CD4-positive, alpha-beta T cell treated with Interleukin-17A for 4 hours (primary cell): ENCODE measurements at regions not wholly inside any gene's neighbourhood (a gene's known extent, or its start where the extent isn't known, plus 50 kb on each side); places are given as distances from the start of the nearest gene placed in this dataset.
"Not testable (repeated sequence)": the region's sequence is repeated elsewhere in the genome, so short reads cannot be mapped to it uniquely, and the experiment has no call there.

ENCODE experiments used
- DNase-seq: peaks from one replicate; pipeline ENCODE4 v3.0.0-alpha.2; 2020; ENCODE audit warnings: mixed read lengths

DNA sequence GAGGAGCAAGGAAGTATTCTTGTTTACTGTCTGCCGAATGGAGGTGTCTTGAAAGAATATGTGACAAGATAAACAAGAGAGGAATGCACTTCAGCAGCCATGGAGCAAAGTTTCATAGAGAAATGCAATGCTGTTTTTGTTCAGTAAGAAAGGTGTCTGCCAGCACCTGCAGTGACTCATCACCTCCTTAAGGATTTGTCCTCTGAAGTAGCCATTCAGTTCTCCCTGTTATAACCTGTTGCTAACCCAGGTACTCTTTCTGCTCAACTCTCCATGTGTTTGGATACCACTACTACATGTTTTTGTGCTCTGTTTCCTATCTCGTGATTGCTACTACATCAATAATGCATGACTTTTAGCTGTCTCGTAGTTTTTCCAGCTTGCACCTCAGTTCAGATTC, 328.9 kb downstream of the CHL1 start:
- no peak for DNase-seq

GRCh38 chr3:535566-536416, 339.2 kb downstream of the CHL1 start:
- no peak for DNase-seq

GRCh38 chr3:536417-536813, 339.9 kb downstream of the CHL1 start:
- DNase-seq, result no peak

- DNase-seq, result no peak
Measured at GRCh38 chr3:541062-541801, 344.7 kb downstream of the CHL1 start.

DNA sequence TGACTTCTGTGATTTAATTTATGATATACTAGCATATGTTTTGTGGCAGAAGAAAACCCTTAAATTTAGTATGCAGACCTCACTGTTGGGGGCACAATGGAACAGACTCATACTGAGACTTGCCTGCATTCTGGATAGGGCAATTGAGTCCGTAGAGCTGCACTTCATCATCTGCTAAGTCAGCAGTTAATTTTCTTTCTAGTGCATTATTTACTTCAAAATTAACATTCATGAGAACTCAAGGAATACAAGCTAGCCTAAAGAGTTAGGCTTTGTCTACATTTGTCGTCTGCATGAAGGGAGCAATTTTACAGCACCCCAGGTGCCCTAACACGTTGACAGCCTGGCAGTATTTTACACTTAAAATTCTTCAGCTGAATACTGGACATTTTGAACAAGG, 345.5 kb downstream of the CHL1 start:
- DNase-seq, result no peak

GRCh38 chr3:549636-550035, 353.1 kb downstream of the CHL1 start:
- DNase-seq, result no peak

- DNase-seq, result no peak
Measured at GRCh38 chr3:550471-550870, 353.9 kb downstream of the CHL1 start.

DNA sequence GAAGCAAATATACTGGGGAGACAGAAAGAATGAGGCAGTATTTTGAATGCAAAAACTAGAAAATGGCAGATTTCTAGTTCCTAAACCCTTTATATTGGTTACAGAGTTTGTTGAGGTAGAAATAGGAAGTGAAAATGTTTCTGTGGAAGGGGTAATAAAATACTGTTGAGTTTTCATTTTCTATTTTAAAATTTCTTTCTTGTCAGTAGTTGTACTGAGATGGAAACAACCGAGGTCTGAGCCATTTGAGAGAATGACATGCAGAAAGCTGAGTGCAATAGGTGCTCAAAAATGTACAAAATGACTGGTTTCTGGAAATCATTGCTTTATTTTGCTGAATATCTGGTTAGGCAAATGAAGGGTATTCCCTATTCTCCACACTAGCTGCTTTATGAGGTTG, 361.4 kb downstream of the CHL1 start:
- DNase-seq, result no peak

DNA sequence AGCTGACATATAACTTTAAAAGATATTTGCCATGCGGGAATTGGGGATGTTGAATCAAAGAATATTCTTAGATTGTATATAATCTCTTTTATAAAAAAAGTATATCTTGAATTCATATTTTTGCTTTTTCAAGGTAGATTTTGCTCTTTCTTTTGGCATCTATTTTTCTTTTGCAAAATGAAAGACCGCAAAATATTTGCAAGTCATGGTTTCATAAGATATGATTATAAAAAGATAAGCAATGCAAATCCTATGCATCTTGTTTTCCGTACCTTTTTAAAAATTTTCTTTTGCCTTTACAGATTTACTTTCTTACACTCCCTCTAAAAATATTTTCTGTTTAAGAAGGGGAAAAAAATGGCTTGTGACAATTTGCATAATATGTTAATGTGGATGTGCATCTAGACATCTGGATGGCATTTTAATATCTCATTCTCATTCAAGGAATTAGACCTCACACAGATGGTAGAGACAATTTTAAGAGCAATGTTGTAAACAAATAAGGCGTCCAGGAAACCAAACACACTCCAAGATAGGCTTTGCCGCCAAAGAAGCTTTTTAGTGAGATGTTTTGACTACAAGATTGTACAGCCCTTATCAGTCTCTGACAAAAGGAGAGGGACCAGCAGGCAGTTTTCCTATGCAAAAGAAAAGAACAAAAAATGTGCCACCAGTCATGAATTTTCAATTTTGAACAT, 371.1 kb downstream of the CHL1 start:
- DNase-seq, result no peak

GRCh38 chr3:579529-579928, 383.0 kb downstream of the CHL1 start:
- not testable (repeated sequence) for DNase-seq

GRCh38 chr3:589066-589465, 392.5 kb downstream of the CHL1 start:
- DNase-seq, result not testable (repeated sequence)

DNA sequence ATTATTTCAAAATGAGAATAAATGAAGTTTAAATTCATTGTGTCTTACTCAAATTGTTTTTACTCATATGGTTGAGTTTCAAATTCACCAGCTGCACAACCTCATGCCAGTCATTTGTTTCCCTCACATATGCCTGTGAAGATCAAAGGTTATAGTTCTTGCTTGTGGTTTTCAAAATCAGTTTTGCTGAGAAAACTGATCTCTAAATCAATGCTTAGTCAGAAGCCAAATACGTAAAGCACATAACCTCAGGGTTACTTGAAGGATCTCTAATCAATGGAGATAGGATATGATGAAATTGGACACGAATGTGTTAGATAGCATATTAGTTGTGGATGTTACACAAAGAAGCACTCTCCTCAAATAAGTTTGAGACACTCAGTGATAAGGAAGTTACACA, 400.7 kb downstream of the CHL1 start:
- DNase-seq, result not testable (repeated sequence)

- not testable (repeated sequence) for DNase-seq
Measured at GRCh38 chr3:597746-598145, 401.2 kb downstream of the CHL1 start.

GRCh38 chr3:607480-607879, 410.9 kb downstream of the CHL1 start:
- not testable (repeated sequence) for DNase-seq

- DNase-seq, result no peak
Measured at GRCh38 chr3:621714-622113, 425.2 kb downstream of the CHL1 start.

GRCh38 chr3:622314-622713, 425.8 kb downstream of the CHL1 start:
- DNase-seq, result no peak

- DNase-seq, result no peak
Measured at GRCh38 chr3:623914-624545, 427.5 kb downstream of the CHL1 start.

DNA sequence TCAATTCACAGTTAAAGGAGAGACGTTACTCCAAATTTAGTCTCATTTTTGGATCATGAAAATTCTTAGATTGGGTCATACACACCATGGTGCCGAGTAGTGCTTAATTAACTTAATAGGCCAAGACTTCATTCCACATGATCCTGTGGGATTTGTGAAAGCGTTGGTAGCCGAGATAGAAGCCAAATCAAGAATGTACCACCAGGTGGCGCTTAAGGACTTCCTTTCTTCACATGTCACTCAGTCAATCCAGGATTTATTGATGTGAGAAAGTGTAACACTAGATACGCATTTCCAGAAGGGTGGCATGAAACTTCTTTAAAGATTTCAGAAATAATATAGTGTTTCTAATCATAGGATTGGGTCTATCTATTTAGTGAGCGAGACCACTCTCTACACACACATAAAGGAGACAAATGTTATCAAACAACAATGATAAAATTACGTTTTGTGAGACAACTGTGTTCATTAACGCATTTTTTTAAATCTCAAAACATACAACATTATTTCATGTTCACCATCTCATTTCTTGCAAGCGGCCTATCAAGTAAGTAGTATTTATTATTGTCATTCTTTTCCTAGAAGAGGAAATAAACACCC, 436.1 kb downstream of the CHL1 start:
- peak; percentile 20 for DNase-seq

DNA sequence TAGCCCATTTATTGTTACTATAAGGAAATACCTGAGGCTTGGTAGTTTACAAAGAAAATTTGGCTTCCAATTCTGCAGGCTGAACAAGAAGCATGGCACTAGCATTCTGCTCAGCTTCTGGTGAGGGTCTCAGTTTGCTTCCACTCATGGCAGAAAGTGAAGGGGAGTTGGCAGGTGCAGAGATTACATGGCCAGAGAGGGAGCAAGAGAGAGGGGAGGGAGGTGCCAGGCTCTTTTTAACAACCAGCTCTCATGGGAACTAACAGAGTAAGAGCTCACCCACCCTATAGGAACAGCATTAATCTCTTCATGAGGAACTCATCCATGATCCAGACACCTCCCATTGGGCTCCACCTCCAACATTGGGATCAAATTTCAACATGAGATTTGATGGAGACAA, 437.9 kb downstream of the CHL1 start:
- no peak for DNase-seq

- no peak for DNase-seq
Measured at GRCh38 chr3:635393-635792, 438.8 kb downstream of the CHL1 start.

DNA sequence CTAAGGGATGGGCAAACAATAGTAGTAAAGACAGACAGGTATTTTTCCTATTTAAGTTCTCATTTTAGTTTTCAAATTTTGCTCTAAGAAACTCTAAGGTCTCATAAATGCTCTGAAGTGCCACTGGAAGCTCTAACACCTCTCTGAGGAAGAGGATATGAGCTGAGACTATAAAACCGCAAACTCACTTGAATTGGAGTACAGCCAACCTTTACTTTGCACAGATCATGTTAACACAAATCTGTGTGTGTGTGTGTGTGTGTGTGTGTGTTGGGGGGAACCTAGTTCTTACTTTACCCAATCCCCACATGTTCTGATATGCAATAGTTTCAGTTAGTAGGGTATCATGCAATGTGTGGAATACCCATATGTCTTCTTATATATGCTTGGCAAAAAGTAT, 446.8 kb downstream of the CHL1 start:
- DNase-seq, result no peak

DNA sequence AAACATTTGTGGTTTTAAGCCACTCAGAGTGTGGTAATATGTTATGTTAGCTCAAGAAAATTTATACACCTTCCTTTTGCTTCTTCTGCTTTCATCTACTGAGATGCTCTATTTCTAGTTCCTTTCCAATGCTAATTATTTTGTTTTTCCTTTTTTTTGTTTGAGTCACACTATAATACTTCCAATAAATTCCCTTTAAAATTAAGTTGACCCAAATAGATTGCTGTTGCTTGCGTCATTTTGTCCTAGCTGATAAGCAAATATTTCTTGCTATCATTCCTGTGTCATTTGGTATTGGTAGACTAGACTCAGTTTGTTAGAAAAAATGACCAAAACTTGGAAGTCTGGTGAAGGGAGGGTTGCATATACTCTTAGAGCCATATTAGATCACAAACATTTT, 437.0 kb upstream of the CNTN6 start:
- DNase-seq, result no peak

DNA sequence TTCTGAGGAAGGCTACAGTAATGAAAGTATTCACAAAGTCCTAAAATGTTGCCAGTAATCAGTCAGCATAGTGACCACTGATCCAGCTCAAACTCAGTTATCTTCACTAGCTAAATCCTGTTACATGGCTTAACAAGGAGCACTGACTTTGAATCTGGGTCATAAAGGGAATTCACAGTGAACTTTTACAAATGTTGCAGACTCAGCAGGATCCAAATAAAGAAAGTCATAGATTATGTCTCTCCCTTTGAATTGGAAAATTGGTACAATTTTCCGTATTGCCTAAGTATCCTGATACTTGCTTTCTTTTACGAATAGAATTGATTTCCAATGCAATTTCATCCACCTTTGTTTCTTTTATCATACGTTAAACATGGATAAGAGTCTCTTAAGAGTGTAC, 431.5 kb upstream of the CNTN6 start:
- DNase-seq, result no peak
